Kidney (tissue), 13 donors: ENCODE measurements at regions not wholly inside any gene's neighbourhood (a gene's known extent, or its start where the extent isn't known, plus 50 kb on each side); places are given as distances from the start of the nearest gene placed in this dataset.

Source experiments
- DNase-seq, 5 donors: peaks; one replicate each; pipeline ENCODE4 v3.0.0-alpha.2; 2013 to 2020
- FAIRE-seq: peaks from 2 replicates; lab custom pipeline; 2012; peaks lifted over from hg19 to GRCh38; lab: Jason Lieb, UNC
- H3K27ac ChIP-seq, 2 donors: one replicate each; pipeline ENCODE4 v1.7.0; 2013; ENCODE audit warnings: low read depth in 2 of 2, low read length in 2 of 2, inconsistent platforms in 1 of 2
- H3K27me3 ChIP-seq: one replicate; pipeline ENCODE4 v1.7.1; 2013; ENCODE audit warnings: low read length, inconsistent platforms; ENCODE audit not compliant: control insufficient read depth, insufficient read depth
- H3K36me3 ChIP-seq, 3 donors: one replicate each; pipeline versions ENCODE4 v1.7.0 to v1.7.1; 2013; ENCODE audit warnings: low read length in 3 of 3, control low read depth in 1 of 3, inconsistent platforms in 1 of 3; ENCODE audit not compliant: insufficient read depth in 3 of 3, control insufficient read depth in 2 of 3
- H3K4me1 ChIP-seq, 3 donors: one replicate each; pipeline versions ENCODE4 v1.7.0 to v1.7.1; 2013; ENCODE audit warnings: low read length in 3 of 3, inconsistent platforms in 1 of 3, low read depth in 1 of 3; ENCODE audit not compliant: control insufficient read depth in 2 of 3, insufficient read depth in 2 of 3
- H3K4me3 ChIP-seq, 3 donors: one replicate each; pipeline versions ENCODE4 v1.7.0 to v1.8.1; 2013; ENCODE audit warnings: low read length in 3 of 3, control low read depth in 1 of 3, inconsistent platforms in 1 of 3
- H3K9ac ChIP-seq, 3 donors: one replicate each; pipeline versions ENCODE4 v1.7.0 to v1.7.1; 2013; ENCODE audit warnings: low read length in 3 of 3, control low read depth in 1 of 3, inconsistent platforms in 1 of 3
- H3K9me3 ChIP-seq, 3 donors: one replicate each; pipeline versions ENCODE4 v1.7.0 to v1.7.1; 2013; ENCODE audit warnings: low read length in 3 of 3, control low read depth in 1 of 3, inconsistent platforms in 1 of 3; ENCODE audit not compliant: control insufficient read depth in 2 of 3, insufficient read depth in 1 of 3
- CTCF ChIP-seq: IDR thresholded peaks from 3 replicates; pipeline ENCODE4 v1.5.1; 2012; ENCODE audit warnings: mild to moderate bottlenecking, moderate library complexity, borderline replicate concordance; ENCODE audit not compliant: insufficient read depth; ENCODE audit errors: extremely low read depth
- intact Hi-C: fragments of 100-400 bp; cut with DNase I; formaldehyde crosslinking; loops from one replicate; pipeline ENCODE4 v1.11.1; 2022
- donor health status: control.
- donor health status: control.
- donor health status: control.
- donor health status: control.
- donor health status: control.
- donor health status: DM: yes; HTN: yes; CAD: no.
- donor health status: Normal renal cell carcinoma (clear cell type).

DNA sequence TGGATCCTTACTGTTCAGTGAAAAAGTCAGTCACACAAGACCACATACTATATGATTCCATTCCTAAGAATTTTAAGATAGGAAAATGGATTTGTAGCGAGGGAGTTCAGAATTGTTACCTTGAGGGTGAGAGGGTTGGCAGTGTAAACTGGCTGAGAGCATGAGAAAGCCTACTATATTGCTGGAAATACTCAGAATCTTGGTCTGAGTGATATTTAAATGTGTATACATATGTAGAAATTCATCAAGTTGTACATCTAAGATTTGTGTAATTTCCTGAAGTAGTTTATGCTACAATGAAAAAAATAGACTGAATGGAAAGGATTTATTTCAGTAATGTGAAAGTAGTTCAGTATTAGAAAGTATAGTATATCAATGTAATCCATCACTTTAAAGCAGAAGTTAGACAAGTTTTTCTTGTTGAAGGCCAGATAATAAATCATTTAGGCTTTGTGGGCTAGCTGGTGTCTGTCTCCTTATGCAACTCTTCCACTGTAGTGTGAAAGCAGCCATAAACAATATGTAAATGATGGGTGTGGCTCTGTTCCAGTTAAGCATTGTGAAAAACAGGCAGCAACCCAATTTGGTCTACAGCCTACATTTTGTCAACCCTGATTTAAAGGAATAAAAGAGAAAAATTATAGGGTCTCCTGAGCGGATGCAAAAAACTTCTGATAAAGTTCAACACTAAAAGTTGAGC is 127.2 kb upstream of the THY1 start:
- H3K36me3 ChIP-seq, result no peaks in the 10 kb centered on the region
- H3K4me1 ChIP-seq, result no peaks in the 10 kb centered on the region
- no peak for TF ChIP-seq CTCF
- no peaks in the 10 kb centered on the region for H3K27me3 ChIP-seq
- H3K27ac ChIP-seq, result no peak overlapping the region
- FAIRE-seq, result no peak
- H3K4me3 ChIP-seq, result no peak overlapping the region
- H3K9me3 ChIP-seq, result peaks cover 0 to 2% (median 0%) of the 10 kb centered on the region in 3 donors
- no peak overlapping the region for H3K9ac ChIP-seq
- intact Hi-C loops, result no loop called here
- DNase-seq, result peak in 2 of 5 donors; percentile 55 to 84

DNA sequence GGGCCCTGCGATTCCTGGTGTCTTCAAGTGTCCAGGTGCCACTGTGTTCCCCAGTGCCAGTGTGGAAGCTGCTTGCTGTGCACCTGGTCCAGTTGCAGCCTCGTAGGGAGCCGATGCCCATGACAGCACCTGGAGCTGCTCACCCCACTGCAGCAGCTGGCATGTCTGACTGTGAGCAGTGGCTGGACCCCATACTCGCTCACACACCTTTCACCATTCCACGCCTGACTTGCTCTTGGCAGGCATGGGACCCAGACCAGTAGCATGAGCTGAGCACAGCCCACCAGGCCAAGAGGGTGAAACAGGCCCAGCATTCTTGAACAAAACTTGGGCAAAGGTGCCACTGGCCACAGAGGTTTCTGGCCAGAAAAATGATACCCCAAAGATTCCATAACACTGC is 124.5 kb upstream of the THY1 start:
- Histone ChIP-seq H3K27ac (no peak overlapping the region), H3K4me1 (no peaks in the 10 kb centered on the region), H3K9me3 (peaks cover 0 to 2% (median 0%) of the 10 kb centered on the region in 3 donors), H3K27me3 (no peaks in the 10 kb centered on the region), H3K4me3 (no peak overlapping the region), H3K36me3 (no peaks in the 10 kb centered on the region), H3K9ac (no peak overlapping the region)
- peak in 2 of 5 donors; percentile 4 to 36 for DNase-seq
- intact Hi-C loops, result no loop called here
- no peak for FAIRE-seq
- TF ChIP-seq CTCF, result no peak

- FAIRE-seq (no peak), DNase-seq (peak in 2 of 5 donors; percentile 5 to 69)
- no peaks in the 10 kb centered on the region for H3K4me1 ChIP-seq
- H3K36me3 ChIP-seq, result no peaks in the 10 kb centered on the region
- H3K27ac ChIP-seq, result no peak overlapping the region
- TF ChIP-seq CTCF, result no peak
- H3K9ac ChIP-seq, result no peak overlapping the region
- no peaks in the 10 kb centered on the region for H3K27me3 ChIP-seq
- H3K4me3 ChIP-seq, result no peak overlapping the region
- peaks cover 0 to 2% (median 0%) of the 10 kb centered on the region in 3 donors for H3K9me3 ChIP-seq
- intact Hi-C loops, result no loop called here
Measured at GRCh38 chr11:119545978-119546915, 123.3 kb upstream of the THY1 start.
